H1 (cell line): ENCODE measurements at regions not wholly inside any gene's neighbourhood (a gene's known extent, or its start where the extent isn't known, plus 50 kb on each side); places are given as distances from the start of the nearest gene placed in this dataset.

Experiments
- CTCF ChIA-PET: fragments of 300-600 bp; sonication (Branson Sonifier 250); formaldehyde crosslinking; loops from one replicate; lab custom pipeline; 2021; ENCODE audit not compliant: partially characterized antibody; lab: Charles Lee
- POLR2A ChIA-PET: fragments of 300-600 bp; sonication (Branson Sonifier 250); formaldehyde crosslinking; loops from one replicate; lab custom pipeline; 2021; ENCODE audit warnings: inconsistent platforms; ENCODE audit not compliant: partially characterized antibody; lab: Charles Lee
- DNase-seq, 2 experiments: peaks; one replicate each; pipeline versions ENCODE4 v3.0.0 to v3.0.0-alpha.2; 2010 to 2022; ENCODE audit warnings: low spot score in 2 of 2, low read depth in 1 of 2, mixed read lengths in 1 of 2
- FAIRE-seq: peaks from 2 replicates; lab custom pipeline; 2011; peaks lifted over from hg19 to GRCh38; lab: Jason Lieb, UNC
- H2AFZ ChIP-seq: 2 replicates; pipeline ENCODE4 v1.8.1; 2012; ENCODE audit warnings: low read length, inconsistent platforms
- H2AK5ac ChIP-seq: 2 replicates; pipeline ENCODE4 v1.6.1; 2013; ENCODE audit warnings: low read depth, low read length
- H2BK120ac ChIP-seq: replicated peaks from 2 replicates; pipeline ENCODE3; 2013; ENCODE audit warnings: low read depth, low read length, inconsistent platforms
- H2BK12ac ChIP-seq: 2 replicates; pipeline ENCODE4 v1.6.1; 2013; ENCODE audit warnings: low read depth, low read length
- H2BK15ac ChIP-seq: 2 replicates; pipeline ENCODE4 v1.6.1; 2013; ENCODE audit warnings: low read length
- H2BK20ac ChIP-seq: 2 replicates; pipeline ENCODE4 v1.6.1; 2013; ENCODE audit warnings: low read length
- H2BK5ac ChIP-seq: 2 replicates; pipeline ENCODE4 v1.6.1; 2013; ENCODE audit warnings: low read depth, low read length
- H3K14ac ChIP-seq: 2 replicates; pipeline ENCODE4 v1.6.1; 2013; ENCODE audit warnings: inconsistent platforms; ENCODE audit not compliant: insufficient read length
- H3K18ac ChIP-seq: 2 replicates; pipeline ENCODE4 v1.6.1; 2013; ENCODE audit warnings: low read length; ENCODE audit errors: extremely low read depth
- H3K23ac ChIP-seq: 2 replicates; pipeline ENCODE4 v1.6.1; 2013; ENCODE audit warnings: inconsistent platforms; ENCODE audit not compliant: insufficient read length
- H3K23me2 ChIP-seq: 2 replicates; pipeline ENCODE4 v1.6.1; 2013; ENCODE audit warnings: low read depth, low read length
- H3K27ac ChIP-seq: 2 replicates; pipeline ENCODE4 v1.6.1; 2011; ENCODE audit warnings: low read depth, low read length, inconsistent platforms
- H3K27me3 ChIP-seq, 4 experiments: replicated peaks in 1 of 4; 1 replicate in 1 of 4; 2 replicates in 3 of 4; pipeline versions ENCODE4 v1.6.1 to v1.8.1; 2011 to 2013; ENCODE audit warnings: low read length in 3 of 4, mild to moderate bottlenecking in 3 of 4, inconsistent platforms in 2 of 4, mixed read lengths in 2 of 4, moderate library complexity in 1 of 4; ENCODE audit not compliant: control insufficient read depth in 3 of 4, insufficient read depth in 3 of 4; ENCODE audit errors: extremely low read depth in 1 of 4
- H3K36me3 ChIP-seq, 4 experiments: 2 replicates each; pipeline versions ENCODE4 v1.6.1 to v1.8.1; 2011 to 2013; ENCODE audit warnings: mild to moderate bottlenecking in 4 of 4, low read length in 3 of 4, moderate library complexity in 2 of 4, control low read depth in 1 of 4, inconsistent platforms in 1 of 4; ENCODE audit not compliant: insufficient read depth in 4 of 4, control insufficient read depth in 2 of 4
- H3K4ac ChIP-seq: replicated peaks from 2 replicates; pipeline ENCODE3; 2013; ENCODE audit warnings: low read length, low read depth, mixed read lengths, inconsistent platforms; ENCODE audit not compliant: insufficient read length
- H3K4me1 ChIP-seq, 4 experiments: replicated peaks in 1 of 4; 1 replicate in 1 of 4; 2 replicates in 3 of 4; pipeline versions ENCODE4 v1.6.1 to v1.8.1; 2011 to 2013; ENCODE audit warnings: low read length in 3 of 4, inconsistent platforms in 2 of 4, mixed read lengths in 1 of 4; ENCODE audit not compliant: insufficient read depth in 4 of 4, control insufficient read depth in 3 of 4
- H3K4me2 ChIP-seq, 2 experiments: 2 replicates each; pipeline versions ENCODE4 v1.6.1 to v1.8.1; 2011 to 2013; ENCODE audit warnings: low read depth in 2 of 2, low read length in 2 of 2, control low read depth in 1 of 2, inconsistent platforms in 1 of 2, mild to moderate bottlenecking in 1 of 2; ENCODE audit not compliant: insufficient read depth in 1 of 2
- H3K4me3 ChIP-seq, 4 experiments: fragments of 200-600, 300-600 bp in 1 of 4; sonication (generic), shearing (Covaris generic), sonication (Bioruptor Twin) in 1 of 4; 2 replicates each; pipeline versions ENCODE4 v1.5.1 to v1.8.1; 2011 to 2016; ENCODE audit warnings: low read length in 4 of 4, low read depth in 3 of 4, control low read depth in 2 of 4, inconsistent platforms in 2 of 4, mild to moderate bottlenecking in 2 of 4, mixed read lengths in 1 of 4, moderate library complexity in 1 of 4; ENCODE audit not compliant: insufficient read depth in 2 of 4; ENCODE audit errors: extremely low read depth in 1 of 4
- H3K56ac ChIP-seq: replicated peaks from 2 replicates; pipeline ENCODE3; 2013; ENCODE audit warnings: low read depth, mild to moderate bottlenecking, mixed read lengths, low read length, inconsistent platforms; ENCODE audit not compliant: insufficient read length
- H3K79me1 ChIP-seq: 2 replicates; pipeline ENCODE4 v1.6.1; 2013; ENCODE audit warnings: low read depth, low read length, control low read depth
- H3K79me2 ChIP-seq, 2 experiments: 2 replicates each; pipeline versions ENCODE4 v1.6.1 to v1.8.1; 2012 to 2013; ENCODE audit warnings: low read length in 2 of 2, mild to moderate bottlenecking in 2 of 2, inconsistent platforms in 1 of 2; ENCODE audit not compliant: insufficient read depth in 2 of 2, control insufficient read depth in 1 of 2
- H3K9ac ChIP-seq, 4 experiments: replicated peaks in 1 of 4; 1 replicate in 1 of 4; 2 replicates in 3 of 4; pipeline versions ENCODE4 v1.6.1 to v1.8.1; 2011 to 2013; ENCODE audit warnings: low read depth in 3 of 4, low read length in 3 of 4, control low read depth in 2 of 4, mild to moderate bottlenecking in 2 of 4, moderate library complexity in 2 of 4, inconsistent platforms in 1 of 4; ENCODE audit errors: extremely low read depth in 1 of 4
- H3K9me3 ChIP-seq, 2 experiments: 2 replicates each; pipeline versions ENCODE4 v1.6.1 to v1.8.1; 2012 to 2013; ENCODE audit warnings: mild to moderate bottlenecking in 2 of 2, moderate library complexity in 2 of 2, control low read depth in 1 of 2, inconsistent platforms in 1 of 2, low read depth in 1 of 2, low read length in 1 of 2, mixed read lengths in 1 of 2; ENCODE audit not compliant: insufficient read depth in 2 of 2
- H4K20me1 ChIP-seq, 2 experiments: replicated peaks in 1 of 2; 2 replicates each; pipeline versions ENCODE3 to v1.8.1; 2011 to 2013; ENCODE audit warnings: inconsistent platforms in 2 of 2, low read length in 2 of 2, mild to moderate bottlenecking in 1 of 2; ENCODE audit not compliant: insufficient read depth in 2 of 2, control insufficient read depth in 1 of 2
- H4K5ac ChIP-seq: 2 replicates; pipeline ENCODE4 v1.6.1; 2013; ENCODE audit warnings: low read length, low read depth, mixed read lengths, inconsistent platforms; ENCODE audit not compliant: insufficient read length
- H4K8ac ChIP-seq: 2 replicates; pipeline ENCODE4 v1.8.0; 2013; ENCODE audit warnings: mild to moderate bottlenecking, moderate library complexity, low read length, inconsistent platforms; ENCODE audit not compliant: insufficient read depth; ENCODE audit errors: extremely low read depth
- H4K91ac ChIP-seq: replicated peaks from 2 replicates; pipeline ENCODE3; 2013; ENCODE audit warnings: low read length, mixed read lengths, inconsistent platforms; ENCODE audit not compliant: insufficient read length
- CBX8 ChIP-seq: fragments of 300-800, 300-1000 bp; sonication (generic); IDR thresholded peaks from 2 replicates; pipeline ENCODE4 v1.7.1; 2016; ENCODE audit warnings: low read depth, low read length, borderline replicate concordance
- FOSL1 ChIP-seq: IDR thresholded peaks from 2 replicates; pipeline ENCODE4 v1.6.1; 2011; ENCODE audit warnings: mild to moderate bottlenecking, low read depth, low read length, moderate library complexity; ENCODE audit not compliant: insufficient read depth
- KDM4A ChIP-seq: IDR thresholded peaks from one replicate; pipeline ENCODE4 v1.7.1; 2012; ENCODE audit warnings: low read depth, mild to moderate bottlenecking, moderate library complexity, low read length, inconsistent platforms; ENCODE audit not compliant: severe bottlenecking
- NANOG ChIP-seq: IDR thresholded peaks from 2 replicates; pipeline ENCODE4 v1.6.1; 2011; ENCODE audit warnings: low read length, low read depth, mild to moderate bottlenecking, inconsistent platforms; ENCODE audit not compliant: insufficient read depth, poor library complexity, severe bottlenecking
- RAD21 ChIP-seq, 2 experiments: IDR thresholded peaks in 1 of 2; conservative IDR thresholded peaks in 1 of 2; 2 replicates each; pipeline ENCODE4 v1.6.1; 2011; ENCODE audit warnings: low read depth in 2 of 2, low read length in 2 of 2, improper control_type of control experiment in 1 of 2, inconsistent platforms in 1 of 2, mild to moderate bottlenecking in 1 of 2, moderate library complexity in 1 of 2
- SIX5 ChIP-seq: IDR thresholded peaks from 2 replicates; pipeline ENCODE4 v1.6.1; 2011; ENCODE audit warnings: mild to moderate bottlenecking, low read depth, low read length
- SP2 ChIP-seq: IDR thresholded peaks from 2 replicates; pipeline ENCODE4 v1.6.1; 2012; ENCODE audit warnings: mild to moderate bottlenecking, low read length, inconsistent platforms
- SUZ12 ChIP-seq: fragments of 200-600 bp; sonication (generic); IDR thresholded peaks from 2 replicates; pipeline ENCODE4 v1.6.1; 2012; ENCODE audit warnings: mild to moderate bottlenecking, inconsistent platforms, low read length, moderate library complexity, mixed read lengths
- WGBS, 2 experiments: shearing (Covaris generic) in 1 of 2; methylation state at CpG; one replicate each; pipeline versions ENCODE4 v1.1.6 to v1.1.7; 2013 to 2015; ENCODE audit warnings: low lambda C conversion rate in 2 of 2, mixed read lengths in 2 of 2, inconsistent platforms in 1 of 2, low coverage in 1 of 2, missing lambda C conversion rate in 1 of 2; ENCODE audit not compliant: insufficient replicate concordance in 2 of 2, insufficient coverage in 1 of 2, insufficient read length in 1 of 2; ENCODE audit errors: extremely low coverage in 1 of 2, missing lambda C conversion rate in 1 of 2; 5-methylcytosine and 5-hydroxymethylcytosine counted together
- TF ChIP-seq, protein P1 (sequence below): IDR thresholded peaks from 2 replicates; pipeline ENCODE4 v1.6.1; 2012; ENCODE audit warnings: inconsistent platforms

- H3K18ac ChIP-seq: no peak overlapping the region
- TF ChIP-seq KDM4A (no peak), SP2 (no peak), SUZ12 (no peak), CBX8 (no peak), FOSL1 (no peak), NANOG (peak; percentile 68), SIX5 (no peak), RAD21 (IDR thresholded peaks at IDR 0.05 in 1 of 2, conservative IDR thresholded peaks at IDR 0.05 in 1 of 2; ENCODE audit: low read depth in 2 of 2, low read length in 2 of 2) (no peak)
- TF ChIP-seq, protein P1, sequence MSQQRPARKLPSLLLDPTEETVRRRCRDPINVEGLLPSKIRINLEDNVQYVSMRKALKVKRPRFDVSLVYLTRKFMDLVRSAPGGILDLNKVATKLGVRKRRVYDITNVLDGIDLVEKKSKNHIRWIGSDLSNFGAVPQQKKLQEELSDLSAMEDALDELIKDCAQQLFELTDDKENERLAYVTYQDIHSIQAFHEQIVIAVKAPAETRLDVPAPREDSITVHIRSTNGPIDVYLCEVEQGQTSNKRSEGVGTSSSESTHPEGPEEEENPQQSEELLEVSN: no peak
- H4K5ac ChIP-seq: no peak overlapping the region
- H2BK12ac ChIP-seq: no peak overlapping the region
- no peak overlapping the region for H3K4ac ChIP-seq
- H3K4me3 ChIP-seq: no peak overlapping the region
- H2BK5ac ChIP-seq: no peak overlapping the region
- H3K4me1 ChIP-seq: peaks cover 5 to 29% (median 23%) of the 10 kb centered on the region in 4 experiments; a peak in 6 of 7 replicates
- H3K56ac ChIP-seq: no peak overlapping the region
- no peaks in the 10 kb centered on the region for H3K79me1 ChIP-seq
- no peak overlapping the region for H2AK5ac ChIP-seq
- DNase-seq (peak in 1 of 2 experiments; percentile 45), FAIRE-seq (peak; percentile 19)
- H3K9me3 ChIP-seq: no peaks in the 10 kb centered on the region
- H4K8ac ChIP-seq: no peak overlapping the region
- no peak overlapping the region for H3K23ac ChIP-seq
- H3K27me3 ChIP-seq: peaks cover 0 to 4% (median 0%) of the 10 kb centered on the region in 4 experiments; a peak in 3 of 7 replicates
- no peak overlapping the region; the same call in 1 of the 2 replicates for H2BK15ac ChIP-seq
- no peak overlapping the region for H3K9ac ChIP-seq
- H3K79me2 ChIP-seq: no peaks in the 10 kb centered on the region
- 67% methylated on average over 6 of the region's 6 CpGs; no CpG with 5 or more reads in 1 of the 2 experiments for WGBS, 2 experiments
- no peak overlapping the region for H2AFZ ChIP-seq
- H4K20me1 ChIP-seq: no peaks in the 10 kb centered on the region
- no peaks in the 10 kb centered on the region for H3K23me2 ChIP-seq
- peak overlapping the region; percentile 12 to 29; a peak in 2 of 4 replicates for H3K4me2 ChIP-seq
- ChIA-PET POLR2A (no interaction called here), CTCF (interaction anchor here (0.7 to 2.4 kb wide), 9 partner anchors 21 to 489 kb away, joined by 3 to 10 read pairs (median 3); no protein-coding TSS in a partner anchor)
- no peak overlapping the region for H2BK120ac ChIP-seq
- H3K36me3 ChIP-seq: no peaks in the 10 kb centered on the region
- no peak overlapping the region for H4K91ac ChIP-seq
- no peak overlapping the region for H3K14ac ChIP-seq
- no peak overlapping the region for H3K27ac ChIP-seq
- no peak overlapping the region for H2BK20ac ChIP-seq
These were observed 236.1 kb downstream of the GRIN2B start for GRCh38 chr12:13745111-13745860.
